H9 (cell line): ENCODE measurements at regions not wholly inside any gene's neighbourhood (a gene's known extent, or its start where the extent isn't known, plus 50 kb on each side); places are given as distances from the start of the nearest gene placed in this dataset.

Source experiments
- DNase-seq: peaks from one replicate; pipeline ENCODE4 v3.0.0-alpha.2; 2017
- H2AFZ ChIP-seq: one replicate; pipeline ENCODE4 v1.6.1; 2013; ENCODE audit warnings: mild to moderate bottlenecking, low read length, control low read depth, moderate library complexity
- H2AK5ac ChIP-seq: 2 replicates; pipeline ENCODE4 v1.6.1; 2013; ENCODE audit warnings: low read length, control low read depth, mixed read lengths; ENCODE audit not compliant: insufficient read length
- H2BK120ac ChIP-seq: one replicate; pipeline ENCODE4 v1.6.1; 2013; ENCODE audit warnings: low read depth, mild to moderate bottlenecking, low read length, control low read depth, inconsistent platforms; ENCODE audit not compliant: poor library complexity, severe bottlenecking
- H2BK12ac ChIP-seq: 2 replicates; pipeline ENCODE4 v1.6.1; 2013; ENCODE audit warnings: low read length, control low read depth, mixed read lengths, low read depth; ENCODE audit not compliant: insufficient read length
- H2BK15ac ChIP-seq: 2 replicates; pipeline ENCODE4 v1.6.1; 2013; ENCODE audit warnings: low read depth, low read length, control low read depth
- H2BK20ac ChIP-seq: one replicate; pipeline ENCODE4 v1.6.1; 2013; ENCODE audit warnings: low read depth, mild to moderate bottlenecking, low read length, control low read depth, inconsistent platforms; ENCODE audit not compliant: poor library complexity, severe bottlenecking
- H2BK5ac ChIP-seq: 2 replicates; pipeline ENCODE4 v1.6.1; 2013; ENCODE audit warnings: low read length, control low read depth, mixed read lengths; ENCODE audit not compliant: insufficient read length
- H3K14ac ChIP-seq: 2 replicates; pipeline ENCODE4 v1.6.1; 2013; ENCODE audit warnings: low read length, control low read depth; ENCODE audit not compliant: insufficient read depth
- H3K18ac ChIP-seq: 2 replicates; pipeline ENCODE4 v1.6.1; 2013; ENCODE audit warnings: low read depth, mild to moderate bottlenecking, mixed read lengths, low read length, control low read depth; ENCODE audit not compliant: insufficient read length
- H3K23ac ChIP-seq: 2 replicates; pipeline ENCODE4 v1.6.1; 2013; ENCODE audit warnings: low read length, control low read depth, mixed read lengths, low read depth; ENCODE audit not compliant: insufficient read length
- H3K23me2 ChIP-seq: 2 replicates; pipeline ENCODE4 v1.6.1; 2013; ENCODE audit warnings: low read depth, mild to moderate bottlenecking, mixed read lengths, low read length, control low read depth; ENCODE audit not compliant: insufficient read length, poor library complexity, severe bottlenecking
- H3K27ac ChIP-seq: 2 replicates; pipeline ENCODE4 v1.5.1; 2013; ENCODE audit warnings: low read length, control low read depth, mixed read lengths, low read depth; ENCODE audit not compliant: insufficient read length
- H3K27me3 ChIP-seq: 2 replicates; pipeline ENCODE4 v1.6.1; 2013; ENCODE audit warnings: low read length, control low read depth, inconsistent platforms; ENCODE audit not compliant: insufficient read depth
- H3K4ac ChIP-seq: 2 replicates; pipeline ENCODE4 v1.6.1; 2013; ENCODE audit warnings: low read depth, mild to moderate bottlenecking, control low read depth, inconsistent platforms, low read length, moderate library complexity
- H3K4me1 ChIP-seq: 2 replicates; pipeline ENCODE4 v1.6.1; 2013; ENCODE audit warnings: low read length, control low read depth, inconsistent platforms; ENCODE audit not compliant: insufficient read depth
- H3K4me2 ChIP-seq: 2 replicates; pipeline ENCODE4 v1.6.1; 2013; ENCODE audit warnings: low read length, control low read depth, mixed read lengths; ENCODE audit not compliant: insufficient read length, insufficient read depth
- H3K56ac ChIP-seq: 2 replicates; pipeline ENCODE4 v1.6.1; 2013; ENCODE audit warnings: low read depth, mild to moderate bottlenecking, mixed read lengths, low read length, control low read depth; ENCODE audit not compliant: insufficient read length
- H3K79me1 ChIP-seq: 2 replicates; pipeline ENCODE4 v1.6.1; 2013; ENCODE audit warnings: low read depth, mild to moderate bottlenecking, moderate library complexity, low read length, control low read depth, inconsistent platforms; ENCODE audit not compliant: insufficient read depth, poor library complexity, severe bottlenecking
- H3K79me2 ChIP-seq: 2 replicates; pipeline ENCODE4 v1.6.1; 2013; ENCODE audit warnings: low read length, control low read depth, inconsistent platforms; ENCODE audit not compliant: insufficient read depth
- H3K9ac ChIP-seq: 2 replicates; pipeline ENCODE4 v1.6.1; 2013; ENCODE audit warnings: low read length, control low read depth, mixed read lengths; ENCODE audit not compliant: insufficient read length; ENCODE audit errors: extremely low read depth
- H3K9me3 ChIP-seq: one replicate; pipeline ENCODE4 v1.6.1; 2013; ENCODE audit warnings: low read depth, low read length, inconsistent platforms; ENCODE audit not compliant: control insufficient read depth
- H3T11ph ChIP-seq: one replicate; pipeline ENCODE4 v1.6.1; 2013; ENCODE audit warnings: mild to moderate bottlenecking, low read length, control low read depth, inconsistent platforms
- H4K20me1 ChIP-seq: one replicate; pipeline ENCODE4 v1.6.1; 2013; ENCODE audit not compliant: control insufficient read depth, insufficient read length, insufficient read depth
- H4K5ac ChIP-seq: 2 replicates; pipeline ENCODE4 v1.6.1; 2013; ENCODE audit warnings: low read depth, mild to moderate bottlenecking, mixed read lengths, low read length, control low read depth; ENCODE audit not compliant: insufficient read length
- H4K8ac ChIP-seq: replicated peaks from 2 replicates; pipeline ENCODE4 v1.6.1; 2013; ENCODE audit warnings: low read length, control low read depth, mixed read lengths, low read depth; ENCODE audit not compliant: insufficient read length
- H4K91ac ChIP-seq: 2 replicates; pipeline ENCODE4 v1.6.1; 2013; ENCODE audit warnings: low read depth, mild to moderate bottlenecking, moderate library complexity, mixed read lengths, low read length, control low read depth; ENCODE audit not compliant: insufficient read length
- H3K27ac Mint-ChIP-seq, 3 experiments: 2 replicates in 2 of 3; 3 replicates in 1 of 3; pipeline ENCODE4 v1.8.0; 2020 to 2021; ENCODE audit warnings: mixed read lengths in 3 of 3, mild to moderate bottlenecking in 1 of 3, moderate library complexity in 1 of 3
- H3K27me3 Mint-ChIP-seq: 2 replicates; pipeline ENCODE4 v1.8.0; 2021; ENCODE audit warnings: low read depth, mild to moderate bottlenecking, moderate library complexity, mixed read lengths
- H3K36me3 Mint-ChIP-seq, 3 experiments: 2 replicates in 2 of 3; 3 replicates in 1 of 3; pipeline ENCODE4 v1.8.0; 2020 to 2021; ENCODE audit warnings: low read depth in 3 of 3, mixed read lengths in 3 of 3; ENCODE audit not compliant: insufficient read depth in 1 of 3
- H3K4me1 Mint-ChIP-seq, 2 experiments: 2 replicates each; pipeline ENCODE4 v1.8.0; 2020; ENCODE audit warnings: mixed read lengths in 2 of 2
- H3K4me3 Mint-ChIP-seq, 2 experiments: 2 replicates in 1 of 2; 3 replicates in 1 of 2; pipeline ENCODE4 v1.8.0; 2020 to 2021; ENCODE audit warnings: mild to moderate bottlenecking in 2 of 2, mixed read lengths in 2 of 2, moderate library complexity in 1 of 2
- H3K9me3 Mint-ChIP-seq, 2 experiments: 2 replicates in 1 of 2; 3 replicates in 1 of 2; pipeline ENCODE4 v1.8.0; 2020; ENCODE audit warnings: mild to moderate bottlenecking in 2 of 2, mixed read lengths in 2 of 2, moderate library complexity in 1 of 2
- CTCF ChIP-seq: fragments of 200-600 bp; sonication (generic); conservative IDR thresholded peaks from 3 replicates; pipeline ENCODE4 v1.8.0; 2021; ENCODE audit warnings: antibody characterized with exemption, mild to moderate bottlenecking
- WGBS: extraction: QIAGEN DNeasy Blood & Tissue Kit; methylation state at CpG from one replicate; pipeline ENCODE4 v1.1.7; 2013; ENCODE audit warnings: missing lambda C conversion rate, low lambda C conversion rate, mixed read lengths; ENCODE audit not compliant: insufficient read length; ENCODE audit errors: extremely low coverage; 5-methylcytosine and 5-hydroxymethylcytosine counted together

GRCh38 chr1:30267856-30268255, 455.5 kb downstream of the MATN1 start:
- H2BK12ac ChIP-seq, result no peak overlapping the region
- no peak overlapping the region for H2BK15ac ChIP-seq
- H3K79me2 ChIP-seq, result no peaks in the 10 kb centered on the region
- H3K56ac ChIP-seq, result no peak overlapping the region
- DNase-seq, result no peak
- no CpG with 5 or more reads among the region's 6 CpGs for WGBS
- H4K5ac ChIP-seq, result no peak overlapping the region
- no peak overlapping the region for H3T11ph ChIP-seq
- H2AK5ac ChIP-seq, result no peak overlapping the region
- H3K79me1 ChIP-seq, result no peaks in the 10 kb centered on the region
- H2BK120ac ChIP-seq, result no peak overlapping the region
- H3K4me1 ChIP-seq, result no peaks in the 10 kb centered on the region
- no peak overlapping the region for H2BK5ac ChIP-seq
- Mint-ChIP-seq H3K9me3 (no peaks in the 10 kb centered on the region; a peak in 1 of 5 replicates), H3K36me3 (no peaks in the 10 kb centered on the region), H3K4me3 (no peak overlapping the region), H3K4me1 (no peaks in the 10 kb centered on the region), H3K27ac (no peak overlapping the region), H3K27me3 (peaks cover 6% of the 10 kb centered on the region)
- no peaks in the 10 kb centered on the region for H3K9me3 ChIP-seq
- no peaks in the 10 kb centered on the region for H4K20me1 ChIP-seq
- no peak overlapping the region for H2AFZ ChIP-seq
- H4K91ac ChIP-seq, result no peak overlapping the region
- no peak overlapping the region for H3K27ac ChIP-seq
- H3K18ac ChIP-seq, result no peak overlapping the region
- no peak overlapping the region for H3K9ac ChIP-seq
- no peak overlapping the region for H3K14ac ChIP-seq
- no peak for TF ChIP-seq CTCF
- no peak overlapping the region for H3K4ac ChIP-seq
- H4K8ac ChIP-seq, result no peak overlapping the region
- no peak overlapping the region for H2BK20ac ChIP-seq
- H3K23me2 ChIP-seq, result no peaks in the 10 kb centered on the region
- no peak overlapping the region for H3K23ac ChIP-seq
- H3K4me2 ChIP-seq, result no peak overlapping the region
- H3K27me3 ChIP-seq, result no peaks in the 10 kb centered on the region
